Activated T-helper 2 cell treated with anti-CD3 and anti-CD28 coated beads, Interferon-gamma antibody, Interleukin-2, Interleukin-4, amounts not matched to agents 10 μg/mL and 5 μg/mL and 100 μg/mL, durations not matched to agents 14 hours and 24 hours and 36 hours (primary cell): ENCODE measurements at regions not wholly inside any gene's neighbourhood (a gene's known extent, or its start where the extent isn't known, plus 50 kb on each side); places are given as distances from the start of the nearest gene placed in this dataset.

Experiments used
- DNase-seq: peaks from one replicate; pipeline ENCODE4 v3.0.0; 2021; ENCODE audit warnings: low spot score
- H3K27ac Mint-ChIP-seq: one replicate; pipeline ENCODE4 v1.8.0; 2021; ENCODE audit warnings: mixed read lengths
- H3K27me3 Mint-ChIP-seq: one replicate; pipeline ENCODE4 v1.8.0; 2021; ENCODE audit warnings: low read depth, mixed read lengths
- H3K36me3 Mint-ChIP-seq: one replicate; pipeline ENCODE4 v1.8.0; 2021; ENCODE audit warnings: low read depth, mixed read lengths
- H3K4me1 Mint-ChIP-seq: one replicate; pipeline ENCODE4 v1.8.0; 2021; ENCODE audit warnings: low read depth, mixed read lengths
- H3K4me3 Mint-ChIP-seq: one replicate; pipeline ENCODE4 v1.8.0; 2021; ENCODE audit warnings: low read depth, mild to moderate bottlenecking, moderate library complexity, mixed read lengths
- H3K9me3 Mint-ChIP-seq: one replicate; pipeline ENCODE4 v1.8.0; 2021; ENCODE audit warnings: mixed read lengths
- intact Hi-C: fragments of 100-400 bp; cut with micrococcal nuclease; formaldehyde crosslinking; loops from one replicate; pipeline ENCODE4 v1.15.1; 2023

GRCh38 chr2:128628996-128629395, 310.3 kb upstream of the HS6ST1 start:
- H3K27ac Mint-ChIP-seq: no peak overlapping the region

DNA sequence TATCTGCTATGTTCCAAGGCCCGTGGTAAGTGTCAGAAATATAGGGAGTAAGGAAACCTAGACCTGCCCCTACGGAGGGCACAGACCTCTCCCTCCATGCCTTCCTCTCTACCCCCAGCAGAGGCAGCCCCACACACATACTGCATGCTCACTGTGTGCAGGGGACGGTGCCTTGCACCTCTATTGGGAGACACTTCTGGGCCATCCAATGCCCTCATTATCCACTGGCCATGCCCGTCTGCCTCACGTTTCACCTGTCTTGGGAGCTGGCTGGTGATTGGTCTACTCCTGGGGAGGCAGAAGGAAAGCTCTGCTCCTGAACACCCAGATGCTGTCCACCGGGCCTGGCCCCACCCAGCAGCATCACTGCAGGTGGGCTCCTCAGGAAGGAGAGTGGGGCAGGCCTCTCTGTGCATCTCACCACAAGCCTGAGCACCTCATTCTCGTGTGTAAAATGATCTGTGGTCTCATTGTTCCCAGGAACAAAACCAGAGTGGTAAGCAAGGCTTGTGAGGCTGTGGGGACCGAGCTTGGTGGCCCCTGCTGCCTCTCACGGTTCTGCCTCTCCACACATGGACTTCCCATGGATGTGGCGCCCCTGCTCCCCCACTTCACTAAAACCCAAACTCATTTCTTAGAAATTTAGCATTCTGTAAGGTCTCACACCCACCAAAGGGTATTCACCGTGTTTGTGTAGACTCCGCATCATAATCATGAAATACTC, 312.5 kb upstream of the HS6ST1 start:
- H3K9me3 Mint-ChIP-seq: no peaks in the 10 kb centered on the region
- intact Hi-C loops: no loop called here
- H3K4me3 Mint-ChIP-seq: no peak overlapping the region
- H3K36me3 Mint-ChIP-seq: no peaks in the 10 kb centered on the region
- H3K27ac Mint-ChIP-seq: no peak overlapping the region
- H3K27me3 Mint-ChIP-seq: peaks cover 63% of the 10 kb centered on the region
- no peak for DNase-seq
- H3K4me1 Mint-ChIP-seq: peaks cover 2% of the 10 kb centered on the region

More at GRCh38 chr2:128628996-128629395, 310.3 kb upstream of the HS6ST1 start:
- no peak for DNase-seq
- Mint-ChIP-seq H3K4me1 (peaks cover 9% of the 10 kb centered on the region), H3K36me3 (no peaks in the 10 kb centered on the region), H3K27me3 (peaks cover 69% of the 10 kb centered on the region), H3K9me3 (no peaks in the 10 kb centered on the region), H3K4me3 (no peak overlapping the region)
- intact Hi-C loops: no loop called here

- Mint-ChIP-seq H3K36me3 (no peaks in the 10 kb centered on the region), H3K27me3 (peaks cover 55% of the 10 kb centered on the region), H3K27ac (no peak overlapping the region), H3K9me3 (no peaks in the 10 kb centered on the region), H3K4me3 (no peak overlapping the region), H3K4me1 (peaks cover 2% of the 10 kb centered on the region)
- intact Hi-C loops: no loop called here
- DNase-seq: no peak
Observed at GRCh38 chr2:128631698-128632500, 313.2 kb upstream of the HS6ST1 start.

GRCh38 chr2:128632501-128632800, 313.8 kb upstream of the HS6ST1 start:
- intact Hi-C loops: no loop called here
- H3K9me3 Mint-ChIP-seq: no peaks in the 10 kb centered on the region
- DNase-seq: no peak
- H3K4me3 Mint-ChIP-seq: no peak overlapping the region
- no peaks in the 10 kb centered on the region for H3K36me3 Mint-ChIP-seq
- H3K27me3 Mint-ChIP-seq: peaks cover 51% of the 10 kb centered on the region
- peaks cover under 1% of the 10 kb centered on the region for H3K4me1 Mint-ChIP-seq
- no peak overlapping the region for H3K27ac Mint-ChIP-seq

GRCh38 chr2:128633501-128633900, 314.8 kb upstream of the HS6ST1 start:
- H3K27me3 Mint-ChIP-seq: peaks cover 48% of the 10 kb centered on the region
- DNase-seq: no peak
- no peak overlapping the region for H3K4me3 Mint-ChIP-seq
- no peaks in the 10 kb centered on the region for H3K4me1 Mint-ChIP-seq
- no peaks in the 10 kb centered on the region for H3K9me3 Mint-ChIP-seq
- H3K27ac Mint-ChIP-seq: no peak overlapping the region
- intact Hi-C loops: no loop called here
- H3K36me3 Mint-ChIP-seq: no peaks in the 10 kb centered on the region

- no peak for DNase-seq
- H3K27ac Mint-ChIP-seq: no peak overlapping the region
- no peaks in the 10 kb centered on the region for H3K36me3 Mint-ChIP-seq
- no peaks in the 10 kb centered on the region for H3K9me3 Mint-ChIP-seq
- no peak overlapping the region for H3K4me3 Mint-ChIP-seq
- H3K27me3 Mint-ChIP-seq: peaks cover 39% of the 10 kb centered on the region
- intact Hi-C loops: no loop called here
- H3K4me1 Mint-ChIP-seq: no peaks in the 10 kb centered on the region
Observed at GRCh38 chr2:128635361-128635900, 316.8 kb upstream of the HS6ST1 start.

DNA sequence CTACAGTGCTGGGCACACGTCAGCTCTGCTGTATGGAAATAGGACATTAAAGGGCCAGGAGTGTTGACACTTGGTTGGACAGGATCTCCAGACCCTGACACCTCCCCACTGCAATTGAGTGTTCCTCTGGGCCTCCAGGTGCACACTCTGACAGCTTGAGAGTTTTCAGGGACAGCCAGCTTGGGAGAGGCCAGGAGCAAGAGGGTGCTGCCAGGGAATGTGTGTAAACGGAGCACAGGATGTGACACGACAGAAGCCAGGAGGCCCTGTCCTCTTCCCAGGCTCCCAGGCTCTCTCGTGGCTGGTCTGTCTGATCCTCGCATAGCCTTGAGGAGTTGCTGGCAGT, 318.1 kb upstream of the HS6ST1 start:
- intact Hi-C loops: no loop called here
- Mint-ChIP-seq H3K9me3 (no peaks in the 10 kb centered on the region), H3K36me3 (no peaks in the 10 kb centered on the region), H3K27ac (no peak overlapping the region), H3K4me3 (no peak overlapping the region), H3K27me3 (peaks cover 33% of the 10 kb centered on the region), H3K4me1 (no peaks in the 10 kb centered on the region)
- DNase-seq: no peak

DNA sequence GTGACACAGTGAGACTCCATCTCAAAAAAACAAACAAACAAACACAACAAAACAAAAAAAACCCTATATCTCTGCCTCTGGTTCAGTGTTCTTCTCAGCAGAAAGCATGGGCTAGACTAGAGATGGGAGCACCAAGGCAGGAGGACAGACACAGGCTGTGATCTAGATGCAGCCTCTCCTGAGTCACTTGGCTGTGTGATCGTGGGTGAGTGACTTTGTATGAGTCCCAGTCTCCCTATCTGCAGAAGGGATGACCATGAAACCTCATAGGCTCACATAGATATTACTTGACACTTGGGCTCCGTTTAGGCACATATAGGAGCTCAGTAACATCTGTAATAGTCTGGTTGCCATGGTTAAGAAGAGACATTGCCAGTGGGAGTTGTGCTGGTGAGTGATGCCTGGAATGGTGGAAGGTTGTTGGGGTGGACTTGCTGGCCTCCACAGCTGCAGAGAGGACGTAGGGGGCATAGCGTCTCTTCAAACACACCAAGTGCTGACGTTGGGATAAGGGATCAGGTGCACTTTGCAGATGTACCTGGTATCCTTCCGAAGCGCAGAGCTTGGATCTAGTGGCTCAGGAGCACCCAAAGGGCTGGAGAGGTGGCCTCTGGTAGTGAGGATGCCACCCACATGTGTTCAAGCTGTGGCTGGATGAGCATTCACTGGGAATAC, 318.9 kb upstream of the HS6ST1 start:
- DNase-seq: no peak

DNA sequence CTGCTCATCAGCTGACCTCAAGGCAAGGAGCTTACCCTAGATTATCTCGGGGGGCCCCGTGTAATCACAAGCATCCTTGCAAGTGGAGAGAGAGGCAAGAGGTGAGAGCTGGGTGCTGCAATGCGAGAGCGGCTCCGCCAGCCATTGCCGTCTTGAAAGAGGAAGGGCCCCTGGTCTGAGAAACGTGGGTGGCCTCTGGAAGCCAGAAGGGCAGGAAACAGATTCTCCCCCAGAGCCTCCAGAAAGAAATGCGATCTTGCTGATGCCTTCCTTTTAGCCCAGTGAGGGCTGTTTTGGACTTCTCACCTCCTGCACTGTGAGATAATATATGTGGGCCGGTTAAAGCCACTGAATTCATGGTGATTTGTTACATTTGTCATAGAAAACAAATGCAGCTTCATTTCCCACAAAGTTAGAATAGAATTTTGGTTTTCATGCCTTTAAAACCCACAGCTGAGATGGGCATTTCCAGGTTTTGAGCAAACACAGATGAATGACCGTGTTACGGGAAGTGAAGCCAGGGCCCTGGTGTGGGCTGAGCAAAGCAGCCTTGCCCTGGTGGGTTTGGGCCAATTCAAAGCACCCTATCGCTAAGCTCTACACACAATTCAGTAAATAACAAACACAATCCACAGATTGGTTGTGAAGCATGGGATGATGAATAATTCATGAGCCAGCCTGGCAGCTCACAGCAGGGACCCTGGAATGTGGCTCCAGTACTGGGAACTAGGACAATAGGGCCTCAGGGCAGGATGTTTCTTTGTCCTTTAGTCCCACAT, 319.9 kb upstream of the HS6ST1 start:
- DNase-seq: no peak
- Mint-ChIP-seq H3K27ac (no peak overlapping the region), H3K4me1 (no peaks in the 10 kb centered on the region), H3K9me3 (no peaks in the 10 kb centered on the region), H3K4me3 (no peak overlapping the region), H3K36me3 (no peaks in the 10 kb centered on the region), H3K27me3 (peaks cover 24% of the 10 kb centered on the region)
- intact Hi-C loops: no loop called here

More for the DNA sequence above, 318.9 kb upstream of the HS6ST1 start:
- no peaks in the 10 kb centered on the region for H3K4me1 Mint-ChIP-seq
- no peak overlapping the region for H3K27ac Mint-ChIP-seq
- H3K36me3 Mint-ChIP-seq: no peaks in the 10 kb centered on the region
- H3K9me3 Mint-ChIP-seq: no peaks in the 10 kb centered on the region
- H3K27me3 Mint-ChIP-seq: peaks cover 27% of the 10 kb centered on the region
- intact Hi-C loops: no loop called here
- H3K4me3 Mint-ChIP-seq: no peak overlapping the region

GRCh38 chr2:128639120-128639477, 320.4 kb upstream of the HS6ST1 start:
- no peaks in the 10 kb centered on the region for H3K4me1 Mint-ChIP-seq
- no peaks in the 10 kb centered on the region for H3K9me3 Mint-ChIP-seq
- no peak overlapping the region for H3K27ac Mint-ChIP-seq
- intact Hi-C loops: no loop called here
- H3K36me3 Mint-ChIP-seq: no peaks in the 10 kb centered on the region
- H3K4me3 Mint-ChIP-seq: no peak overlapping the region
- no peak for DNase-seq
- H3K27me3 Mint-ChIP-seq: peaks cover 24% of the 10 kb centered on the region

DNA sequence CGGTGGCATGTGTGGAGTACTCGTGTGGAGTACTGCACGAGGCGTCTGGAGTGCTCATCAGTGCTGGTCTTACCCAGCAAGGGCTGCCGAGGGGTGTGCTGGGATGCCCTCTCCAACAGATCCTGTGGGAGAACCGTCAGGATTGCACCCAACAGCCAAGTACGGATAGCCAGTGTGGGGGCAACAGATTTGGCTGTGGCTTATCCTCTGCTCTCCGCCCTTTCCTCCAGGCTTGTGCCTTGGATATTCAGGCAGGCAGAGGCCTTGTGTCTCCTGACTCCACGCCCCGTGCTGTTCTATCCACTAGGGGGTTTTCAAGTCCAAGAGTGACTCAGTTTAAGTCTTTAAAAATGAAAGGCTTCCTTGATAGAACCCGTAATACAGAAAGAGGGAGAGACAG, 321.0 kb upstream of the HS6ST1 start:
- Mint-ChIP-seq H3K36me3 (no peaks in the 10 kb centered on the region), H3K4me1 (no peaks in the 10 kb centered on the region), H3K27ac (no peak overlapping the region), H3K27me3 (peaks cover 20% of the 10 kb centered on the region), H3K9me3 (no peaks in the 10 kb centered on the region), H3K4me3 (no peak overlapping the region)
- intact Hi-C loops: no loop called here
- no peak for DNase-seq

GRCh38 chr2:128640166-128640844, 321.6 kb upstream of the HS6ST1 start:
- intact Hi-C loops: no loop called here
- no peak overlapping the region for H3K4me3 Mint-ChIP-seq
- H3K36me3 Mint-ChIP-seq: no peaks in the 10 kb centered on the region
- H3K27ac Mint-ChIP-seq: no peak overlapping the region
- DNase-seq: no peak
- H3K9me3 Mint-ChIP-seq: no peaks in the 10 kb centered on the region
- peaks cover 16% of the 10 kb centered on the region for H3K27me3 Mint-ChIP-seq
- H3K4me1 Mint-ChIP-seq: no peaks in the 10 kb centered on the region
